ENCODE measurements at regions not wholly inside any gene's neighbourhood (a gene's known extent, or its start where the extent isn't known, plus 50 kb on each side); places are given as distances from the start of the nearest gene placed in this dataset.

DNA sequence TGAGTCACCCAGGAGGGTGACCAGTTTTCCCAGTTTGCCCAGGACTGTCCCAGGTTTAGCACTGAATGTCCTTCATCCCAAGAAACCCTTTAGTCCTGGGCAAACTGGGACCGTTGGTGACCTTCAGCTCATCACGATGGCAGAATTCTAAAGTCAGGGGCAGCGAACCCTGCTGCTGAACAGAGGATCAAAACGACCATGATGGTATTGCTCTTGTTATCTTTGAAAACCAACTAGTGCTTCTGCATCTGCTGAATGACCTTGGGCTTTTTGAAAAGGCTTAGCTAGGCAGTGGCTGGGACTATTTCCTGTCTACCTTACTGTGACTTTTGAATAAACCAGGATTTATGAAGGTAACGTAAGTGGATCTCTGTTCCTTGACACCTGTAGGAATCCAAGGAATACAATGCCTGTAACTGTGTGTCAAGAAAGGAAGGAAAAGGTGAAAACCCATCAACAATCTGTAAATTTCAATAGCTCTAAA is 281.9 kb downstream of the SOX9 start:
- no peak overlapping the region for H3K4me3 ChIP-seq (ENCODE audit: low read depth in 1 of 3, low read length in 3 of 3)
- TF ChIP-seq, protein P1, sequence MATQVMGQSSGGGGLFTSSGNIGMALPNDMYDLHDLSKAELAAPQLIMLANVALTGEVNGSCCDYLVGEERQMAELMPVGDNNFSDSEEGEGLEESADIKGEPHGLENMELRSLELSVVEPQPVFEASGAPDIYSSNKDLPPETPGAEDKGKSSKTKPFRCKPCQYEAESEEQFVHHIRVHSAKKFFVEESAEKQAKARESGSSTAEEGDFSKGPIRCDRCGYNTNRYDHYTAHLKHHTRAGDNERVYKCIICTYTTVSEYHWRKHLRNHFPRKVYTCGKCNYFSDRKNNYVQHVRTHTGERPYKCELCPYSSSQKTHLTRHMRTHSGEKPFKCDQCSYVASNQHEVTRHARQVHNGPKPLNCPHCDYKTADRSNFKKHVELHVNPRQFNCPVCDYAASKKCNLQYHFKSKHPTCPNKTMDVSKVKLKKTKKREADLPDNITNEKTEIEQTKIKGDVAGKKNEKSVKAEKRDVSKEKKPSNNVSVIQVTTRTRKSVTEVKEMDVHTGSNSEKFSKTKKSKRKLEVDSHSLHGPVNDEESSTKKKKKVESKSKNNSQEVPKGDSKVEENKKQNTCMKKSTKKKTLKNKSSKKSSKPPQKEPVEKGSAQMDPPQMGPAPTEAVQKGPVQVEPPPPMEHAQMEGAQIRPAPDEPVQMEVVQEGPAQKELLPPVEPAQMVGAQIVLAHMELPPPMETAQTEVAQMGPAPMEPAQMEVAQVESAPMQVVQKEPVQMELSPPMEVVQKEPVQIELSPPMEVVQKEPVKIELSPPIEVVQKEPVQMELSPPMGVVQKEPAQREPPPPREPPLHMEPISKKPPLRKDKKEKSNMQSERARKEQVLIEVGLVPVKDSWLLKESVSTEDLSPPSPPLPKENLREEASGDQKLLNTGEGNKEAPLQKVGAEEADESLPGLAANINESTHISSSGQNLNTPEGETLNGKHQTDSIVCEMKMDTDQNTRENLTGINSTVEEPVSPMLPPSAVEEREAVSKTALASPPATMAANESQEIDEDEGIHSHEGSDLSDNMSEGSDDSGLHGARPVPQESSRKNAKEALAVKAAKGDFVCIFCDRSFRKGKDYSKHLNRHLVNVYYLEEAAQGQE (IDR thresholded peaks at IDR 0.05) = no peak
- TF ChIP-seq SP1 (IDR thresholded peaks at IDR 0.05) (no peak), FOXA1 (IDR thresholded peaks at IDR 0.05) (no peak), EGR1 (IDR thresholded peaks at IDR 0.05; ENCODE audit: low read depth in 2 of 2) (no peak), YY1 (IDR thresholded peaks at IDR 0.05) (no peak), JUND (IDR thresholded peaks at IDR 0.05) (no peak), RAD21 (IDR thresholded peaks at IDR 0.05) (no peak), GABPA (IDR thresholded peaks at IDR 0.05 in 1 of 2, conservative IDR thresholded peaks at IDR 0.05 in 1 of 2) (no peak), HNF4G (IDR thresholded peaks at IDR 0.05) (no peak), RXRA (IDR thresholded peaks at IDR 0.05) (no peak), TAF1 (conservative IDR thresholded peaks at IDR 0.05) (no peak), FOXA2 (IDR thresholded peaks at IDR 0.05) (no peak)
- TF ChIP-seq, protein P2, sequence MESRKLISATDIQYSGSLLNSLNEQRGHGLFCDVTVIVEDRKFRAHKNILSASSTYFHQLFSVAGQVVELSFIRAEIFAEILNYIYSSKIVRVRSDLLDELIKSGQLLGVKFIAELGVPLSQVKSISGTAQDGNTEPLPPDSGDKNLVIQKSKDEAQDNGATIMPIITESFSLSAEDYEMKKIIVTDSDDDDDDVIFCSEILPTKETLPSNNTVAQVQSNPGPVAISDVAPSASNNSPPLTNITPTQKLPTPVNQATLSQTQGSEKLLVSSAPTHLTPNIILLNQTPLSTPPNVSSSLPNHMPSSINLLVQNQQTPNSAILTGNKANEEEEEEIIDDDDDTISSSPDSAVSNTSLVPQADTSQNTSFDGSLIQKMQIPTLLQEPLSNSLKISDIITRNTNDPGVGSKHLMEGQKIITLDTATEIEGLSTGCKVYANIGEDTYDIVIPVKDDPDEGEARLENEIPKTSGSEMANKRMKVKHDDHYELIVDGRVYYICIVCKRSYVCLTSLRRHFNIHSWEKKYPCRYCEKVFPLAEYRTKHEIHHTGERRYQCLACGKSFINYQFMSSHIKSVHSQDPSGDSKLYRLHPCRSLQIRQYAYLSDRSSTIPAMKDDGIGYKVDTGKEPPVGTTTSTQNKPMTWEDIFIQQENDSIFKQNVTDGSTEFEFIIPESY (IDR thresholded peaks at IDR 0.05) = no peak
- TF ChIP-seq, protein P3, sequence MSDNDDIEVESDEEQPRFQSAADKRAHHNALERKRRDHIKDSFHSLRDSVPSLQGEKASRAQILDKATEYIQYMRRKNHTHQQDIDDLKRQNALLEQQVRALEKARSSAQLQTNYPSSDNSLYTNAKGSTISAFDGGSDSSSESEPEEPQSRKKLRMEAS (IDR thresholded peaks at IDR 0.05) = no peak
- TF ChIP-seq, protein P4, sequence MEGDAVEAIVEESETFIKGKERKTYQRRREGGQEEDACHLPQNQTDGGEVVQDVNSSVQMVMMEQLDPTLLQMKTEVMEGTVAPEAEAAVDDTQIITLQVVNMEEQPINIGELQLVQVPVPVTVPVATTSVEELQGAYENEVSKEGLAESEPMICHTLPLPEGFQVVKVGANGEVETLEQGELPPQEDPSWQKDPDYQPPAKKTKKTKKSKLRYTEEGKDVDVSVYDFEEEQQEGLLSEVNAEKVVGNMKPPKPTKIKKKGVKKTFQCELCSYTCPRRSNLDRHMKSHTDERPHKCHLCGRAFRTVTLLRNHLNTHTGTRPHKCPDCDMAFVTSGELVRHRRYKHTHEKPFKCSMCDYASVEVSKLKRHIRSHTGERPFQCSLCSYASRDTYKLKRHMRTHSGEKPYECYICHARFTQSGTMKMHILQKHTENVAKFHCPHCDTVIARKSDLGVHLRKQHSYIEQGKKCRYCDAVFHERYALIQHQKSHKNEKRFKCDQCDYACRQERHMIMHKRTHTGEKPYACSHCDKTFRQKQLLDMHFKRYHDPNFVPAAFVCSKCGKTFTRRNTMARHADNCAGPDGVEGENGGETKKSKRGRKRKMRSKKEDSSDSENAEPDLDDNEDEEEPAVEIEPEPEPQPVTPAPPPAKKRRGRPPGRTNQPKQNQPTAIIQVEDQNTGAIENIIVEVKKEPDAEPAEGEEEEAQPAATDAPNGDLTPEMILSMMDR (IDR thresholded peaks at IDR 0.05; ENCODE audit: low read depth, low read length, missing input control) = no peak
- TF ChIP-seq, protein P5, sequence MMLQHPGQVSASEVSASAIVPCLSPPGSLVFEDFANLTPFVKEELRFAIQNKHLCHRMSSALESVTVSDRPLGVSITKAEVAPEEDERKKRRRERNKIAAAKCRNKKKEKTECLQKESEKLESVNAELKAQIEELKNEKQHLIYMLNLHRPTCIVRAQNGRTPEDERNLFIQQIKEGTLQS (IDR thresholded peaks at IDR 0.05) = no peak
- no peaks in the 10 kb centered on the region for H3K36me3 ChIP-seq (ENCODE audit: control insufficient read depth in 4 of 4, insufficient read depth in 3 of 4, low read depth in 1 of 4, low read length in 3 of 4)
- H3K9me3 ChIP-seq (ENCODE audit: control insufficient read depth in 4 of 4, low read length in 3 of 4) = no peaks in the 10 kb centered on the region
- no peaks in the 10 kb centered on the region for H3K4me1 ChIP-seq (ENCODE audit: control insufficient read depth in 4 of 4, insufficient read depth in 4 of 4, low read length in 3 of 4)
- no peak for DNase-seq (ENCODE audit: low spot score)
- peaks cover 0 to 6% (median 2%) of the 10 kb centered on the region in 4 donors for H3K27me3 ChIP-seq (ENCODE audit: control insufficient read depth in 4 of 4, insufficient read depth in 4 of 4, low read length in 3 of 4)
- H3K9ac ChIP-seq (ENCODE audit: low read depth in 1 of 2, low read length in 2 of 2) = no peak overlapping the region
- 82% methylated on average over 5 of the region's 5 CpGs for WGBS
- H3K27ac ChIP-seq (ENCODE audit: low read depth in 1 of 2, low read length in 2 of 2) = no peak overlapping the region

Data from liver (tissue), 8 donors.